Esophagus (tissue), 2 donors: ENCODE measurements at regions not wholly inside any gene's neighbourhood (a gene's known extent, or its start where the extent isn't known, plus 50 kb on each side); places are given as distances from the start of the nearest gene placed in this dataset.

Source experiments
- H3K27ac ChIP-seq, 2 donors: one replicate each; pipeline ENCODE4 v1.5.1; 2013; ENCODE audit warnings: low read depth in 2 of 2, mild to moderate bottlenecking in 2 of 2, inconsistent platforms in 1 of 2, low read length in 1 of 2, moderate library complexity in 1 of 2
- H3K27me3 ChIP-seq, 2 donors: one replicate each; pipeline ENCODE4 v1.6.1; 2013; ENCODE audit warnings: low read length in 2 of 2, control low read depth in 1 of 2, mild to moderate bottlenecking in 1 of 2; ENCODE audit not compliant: insufficient read depth in 2 of 2, control insufficient read depth in 1 of 2
- H3K36me3 ChIP-seq, 2 donors: one replicate each; pipeline ENCODE4 v1.6.1; 2013; ENCODE audit warnings: low read length in 1 of 2; ENCODE audit not compliant: control insufficient read depth in 2 of 2, insufficient read depth in 2 of 2
- H3K4me1 ChIP-seq, 2 donors: one replicate each; pipeline ENCODE4 v1.6.1; 2013; ENCODE audit warnings: low read length in 1 of 2; ENCODE audit not compliant: control insufficient read depth in 2 of 2, insufficient read depth in 2 of 2
- H3K4me3 ChIP-seq, 2 donors: one replicate each; pipeline ENCODE4 v1.5.1; 2013; ENCODE audit warnings: low read length in 2 of 2, mild to moderate bottlenecking in 2 of 2, low read depth in 1 of 2, moderate library complexity in 1 of 2
- H3K9me3 ChIP-seq, 2 donors: one replicate each; pipeline ENCODE4 v1.6.1; 2013; ENCODE audit warnings: mild to moderate bottlenecking in 2 of 2, low read depth in 1 of 2, low read length in 1 of 2, moderate library complexity in 1 of 2; ENCODE audit not compliant: control insufficient read depth in 2 of 2, insufficient read depth in 1 of 2
- WGBS, 2 donors: extraction: QIAGEN DNeasy Blood & Tissue Kit; methylation state at CpG; one replicate each; pipeline ENCODE4 v1.1.7; 2013; 5-methylcytosine and 5-hydroxymethylcytosine counted together
- donor health status: healthy with polysubstance abuse.
- donor health status: Bipolar disorder and iron deficiency.

DNA sequence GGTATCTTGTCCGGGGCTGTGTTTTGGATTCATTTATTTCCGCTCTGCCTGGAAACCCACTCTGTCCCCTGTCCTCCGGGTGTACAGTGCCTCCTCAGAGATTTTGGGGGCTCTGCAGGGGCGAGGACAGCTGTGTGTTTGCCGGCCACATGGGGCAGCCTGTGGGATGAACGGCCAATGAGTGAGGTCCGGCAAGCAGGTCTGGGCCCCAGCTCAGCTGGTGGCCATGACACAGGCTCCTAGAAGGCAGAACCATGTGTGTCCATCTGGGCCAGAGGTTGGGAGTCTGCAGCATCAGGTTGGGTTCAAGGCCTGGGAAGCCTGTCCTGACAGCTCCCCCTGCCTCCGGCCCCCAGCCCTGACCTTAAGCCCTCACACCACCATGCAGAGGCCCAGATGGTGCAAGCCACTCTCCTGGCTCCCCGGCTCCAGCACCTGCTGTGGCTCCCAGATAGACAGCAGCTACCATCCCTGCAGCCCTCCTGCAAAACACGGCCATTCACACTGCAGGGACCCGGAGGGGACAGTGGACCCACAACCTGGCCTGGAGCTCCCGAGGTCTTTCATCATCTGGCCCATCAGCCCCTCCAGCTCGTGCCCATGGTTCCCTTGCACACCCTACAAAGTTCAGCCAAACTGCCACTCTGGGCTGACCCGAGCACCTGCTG, 220.1 kb upstream of the C14orf180 start:
- H3K4me1 ChIP-seq = no peaks in the 10 kb centered on the region
- no peaks in the 10 kb centered on the region for H3K9me3 ChIP-seq
- H3K36me3 ChIP-seq = no peaks in the 10 kb centered on the region
- no peak overlapping the region for H3K4me3 ChIP-seq
- no peak overlapping the region for H3K27ac ChIP-seq
- 77 to 83% methylated on average over 14 of the region's 14 CpGs for WGBS, 2 donors
- no peaks in the 10 kb centered on the region for H3K27me3 ChIP-seq

DNA sequence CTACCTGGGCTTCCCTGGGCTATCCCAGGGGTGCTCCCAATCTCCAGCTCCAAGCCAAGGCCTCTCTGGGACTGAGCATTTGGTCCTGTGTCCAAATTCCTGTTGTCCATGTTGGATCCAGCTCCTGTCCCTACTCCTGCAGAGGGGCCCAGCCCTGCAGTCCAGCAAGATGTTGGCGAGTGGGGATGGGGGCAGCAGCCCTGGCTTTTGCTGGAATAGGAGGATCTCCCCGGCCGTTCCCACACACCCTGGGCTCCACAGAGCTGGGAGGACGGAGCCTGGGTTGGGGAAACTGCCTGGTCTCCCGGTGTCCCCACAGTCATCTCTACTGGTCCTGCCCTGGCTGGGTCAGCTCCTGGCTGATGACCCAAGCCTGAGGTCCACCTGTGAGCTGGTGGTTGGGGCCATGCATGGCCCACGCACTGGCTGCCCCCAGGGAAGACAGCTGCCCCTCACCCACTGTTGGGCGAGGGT, 219.6 kb upstream of the C14orf180 start:
- H3K27ac ChIP-seq = no peak overlapping the region
- no peaks in the 10 kb centered on the region for H3K36me3 ChIP-seq
- no peaks in the 10 kb centered on the region for H3K9me3 ChIP-seq
- WGBS, 2 donors = 79 to 82% methylated on average over 7 of the region's 7 CpGs
- H3K27me3 ChIP-seq = no peaks in the 10 kb centered on the region
- no peak overlapping the region for H3K4me3 ChIP-seq
- no peaks in the 10 kb centered on the region for H3K4me1 ChIP-seq

DNA sequence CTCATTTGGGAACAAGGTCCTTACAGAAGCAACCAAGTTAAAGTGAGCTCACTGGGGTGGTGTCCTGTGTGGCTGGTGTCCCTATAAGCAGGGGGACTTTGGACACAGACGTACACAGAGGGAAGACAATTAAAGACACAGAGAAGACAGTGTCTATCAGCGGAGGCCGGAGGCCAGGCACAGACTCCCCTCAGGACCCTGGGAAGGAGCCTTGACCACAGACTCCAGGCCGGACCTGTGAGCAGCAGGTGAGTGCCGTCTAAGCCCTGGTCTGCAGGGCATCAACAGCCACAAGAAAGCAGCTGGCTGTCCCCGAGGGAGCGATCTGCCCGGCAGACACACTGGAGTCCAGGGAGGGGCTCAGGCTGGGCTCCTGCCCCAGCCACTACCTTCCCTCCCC, 219.1 kb upstream of the C14orf180 start:
- H3K9me3 ChIP-seq = no peaks in the 10 kb centered on the region
- H3K4me3 ChIP-seq = no peak overlapping the region
- 68 to 78% methylated on average over 8 of the region's 8 CpGs for WGBS, 2 donors
- H3K27me3 ChIP-seq = no peaks in the 10 kb centered on the region
- H3K36me3 ChIP-seq = no peaks in the 10 kb centered on the region
- no peak overlapping the region for H3K27ac ChIP-seq
- H3K4me1 ChIP-seq = no peaks in the 10 kb centered on the region

DNA sequence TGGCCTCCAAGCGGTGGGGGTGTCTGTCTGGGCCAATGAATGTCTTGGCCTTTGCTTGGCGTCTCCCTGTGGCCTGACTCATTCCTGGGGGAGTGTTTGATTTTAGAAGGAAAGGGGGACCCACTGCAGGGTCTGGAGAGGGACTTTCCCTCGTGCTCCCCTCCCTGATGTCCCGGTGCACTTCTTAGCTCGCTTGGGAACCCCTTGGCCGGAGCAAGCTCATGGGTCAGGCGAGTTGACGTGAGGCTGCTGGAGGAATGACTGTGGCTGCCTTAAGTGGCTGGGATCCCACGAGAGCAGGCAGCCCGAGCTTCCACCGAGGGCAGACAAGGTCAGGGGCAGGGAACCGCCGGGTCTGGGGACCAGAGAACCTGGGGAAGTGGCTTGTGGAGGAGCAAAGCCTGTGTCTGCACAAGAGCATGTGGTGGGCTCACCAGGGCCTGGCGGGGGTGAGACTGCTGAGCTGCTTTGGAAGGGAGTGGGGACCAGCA, 218.4 kb upstream of the C14orf180 start:
- no peaks in the 10 kb centered on the region for H3K9me3 ChIP-seq
- H3K27me3 ChIP-seq = no peaks in the 10 kb centered on the region
- WGBS, 2 donors = 66 to 74% methylated on average over 14 of the region's 14 CpGs
- no peaks in the 10 kb centered on the region for H3K36me3 ChIP-seq
- no peaks in the 10 kb centered on the region for H3K4me1 ChIP-seq
- H3K4me3 ChIP-seq = no peak overlapping the region
- H3K27ac ChIP-seq = no peak overlapping the region

DNA sequence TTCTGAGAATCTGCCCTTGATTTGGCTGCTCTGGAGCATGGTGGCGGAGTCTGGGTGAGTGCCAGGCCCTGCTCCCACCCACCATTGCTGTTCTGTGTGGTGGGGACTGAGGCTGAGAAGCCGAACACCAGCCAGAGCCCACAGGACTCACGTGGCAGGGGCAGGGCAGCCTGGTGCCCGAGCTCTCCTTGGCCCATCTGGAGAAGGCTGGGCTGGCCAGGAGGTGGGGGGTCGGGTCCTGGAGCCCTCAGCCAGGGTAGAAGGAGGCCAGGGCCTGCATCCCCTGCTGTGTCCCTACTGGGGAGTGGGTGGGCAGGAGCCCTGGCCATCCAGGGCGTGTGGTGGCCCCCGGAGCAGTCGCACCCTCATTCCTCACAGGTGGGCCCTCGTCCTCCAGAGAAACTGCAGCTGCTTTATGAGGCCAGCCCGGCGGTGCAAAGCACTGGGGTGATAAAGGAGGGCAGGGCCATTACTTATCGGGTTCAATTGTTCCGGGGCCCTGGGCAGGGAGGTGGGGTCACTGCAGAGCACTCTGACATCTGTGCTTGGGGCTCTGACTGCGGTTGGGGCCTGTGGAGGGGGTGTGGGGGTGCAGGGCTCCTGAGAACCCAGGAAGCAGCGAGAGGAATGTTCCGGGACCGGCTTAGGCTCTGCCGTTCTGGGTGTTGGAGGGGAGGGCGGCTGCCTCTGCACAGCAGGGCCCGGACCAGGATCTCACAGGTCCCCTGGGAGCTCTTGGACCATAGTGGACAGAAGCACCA, 217.5 kb upstream of the C14orf180 start:
- H3K27me3 ChIP-seq = no peaks in the 10 kb centered on the region
- H3K36me3 ChIP-seq = no peaks in the 10 kb centered on the region
- no peak overlapping the region for H3K4me3 ChIP-seq
- 52 to 58% methylated on average over 20 of the region's 20 CpGs for WGBS, 2 donors
- peaks cover 0 to 2% of the 10 kb centered on the region in 2 donors for H3K9me3 ChIP-seq
- no peak overlapping the region for H3K27ac ChIP-seq
- no peaks in the 10 kb centered on the region for H3K4me1 ChIP-seq

DNA sequence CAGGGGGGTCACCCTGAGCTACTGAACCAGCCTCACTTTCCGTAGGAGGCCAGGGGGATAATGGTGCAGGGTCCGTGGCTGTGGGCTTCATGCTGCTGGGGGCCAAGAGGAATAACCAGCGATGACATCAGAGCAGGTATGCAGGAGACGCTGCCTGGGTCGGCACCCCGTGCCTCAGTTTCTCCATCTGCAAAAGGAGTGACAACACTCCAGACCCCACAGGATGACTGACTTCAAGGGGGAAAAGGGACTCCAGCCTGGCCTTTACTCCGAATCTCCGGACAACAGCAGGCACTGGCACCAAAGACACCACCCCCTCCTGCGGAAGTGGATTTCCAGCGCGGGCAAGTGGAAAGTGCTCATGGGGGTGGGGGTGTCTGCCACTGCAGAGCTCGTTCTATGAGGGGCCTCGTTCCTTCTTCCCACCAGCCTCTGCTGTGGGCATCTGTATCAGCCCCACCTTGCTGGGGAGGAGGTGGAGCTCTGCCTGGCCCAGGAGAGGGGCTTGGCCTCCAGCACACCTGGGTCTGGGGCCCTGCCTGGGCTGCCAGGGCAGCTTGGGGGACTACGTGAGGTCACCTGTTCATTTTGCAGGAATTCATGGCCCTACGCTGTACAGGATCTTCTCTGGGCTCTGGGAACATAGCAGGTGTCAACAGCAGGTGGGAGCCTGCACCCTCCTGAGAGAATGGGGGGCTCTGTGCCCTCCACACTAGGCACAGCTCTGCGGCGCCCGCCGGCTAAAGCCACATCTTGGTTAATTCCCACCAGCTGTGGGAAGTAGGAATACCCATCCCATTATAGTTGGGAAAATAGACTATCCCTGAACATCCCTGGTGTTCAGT, 216.6 kb upstream of the C14orf180 start:
- Histone ChIP-seq H3K4me3 (no peak overlapping the region), H3K27me3 (peaks cover 0 to 2% of the 10 kb centered on the region in 2 donors), H3K27ac (no peak overlapping the region), H3K36me3 (no peaks in the 10 kb centered on the region), H3K4me1 (no peaks in the 10 kb centered on the region), H3K9me3 (peaks cover 0 to 4% of the 10 kb centered on the region in 2 donors)
- WGBS, 2 donors = 86 to 87% methylated on average over 19 of the region's 19 CpGs

DNA sequence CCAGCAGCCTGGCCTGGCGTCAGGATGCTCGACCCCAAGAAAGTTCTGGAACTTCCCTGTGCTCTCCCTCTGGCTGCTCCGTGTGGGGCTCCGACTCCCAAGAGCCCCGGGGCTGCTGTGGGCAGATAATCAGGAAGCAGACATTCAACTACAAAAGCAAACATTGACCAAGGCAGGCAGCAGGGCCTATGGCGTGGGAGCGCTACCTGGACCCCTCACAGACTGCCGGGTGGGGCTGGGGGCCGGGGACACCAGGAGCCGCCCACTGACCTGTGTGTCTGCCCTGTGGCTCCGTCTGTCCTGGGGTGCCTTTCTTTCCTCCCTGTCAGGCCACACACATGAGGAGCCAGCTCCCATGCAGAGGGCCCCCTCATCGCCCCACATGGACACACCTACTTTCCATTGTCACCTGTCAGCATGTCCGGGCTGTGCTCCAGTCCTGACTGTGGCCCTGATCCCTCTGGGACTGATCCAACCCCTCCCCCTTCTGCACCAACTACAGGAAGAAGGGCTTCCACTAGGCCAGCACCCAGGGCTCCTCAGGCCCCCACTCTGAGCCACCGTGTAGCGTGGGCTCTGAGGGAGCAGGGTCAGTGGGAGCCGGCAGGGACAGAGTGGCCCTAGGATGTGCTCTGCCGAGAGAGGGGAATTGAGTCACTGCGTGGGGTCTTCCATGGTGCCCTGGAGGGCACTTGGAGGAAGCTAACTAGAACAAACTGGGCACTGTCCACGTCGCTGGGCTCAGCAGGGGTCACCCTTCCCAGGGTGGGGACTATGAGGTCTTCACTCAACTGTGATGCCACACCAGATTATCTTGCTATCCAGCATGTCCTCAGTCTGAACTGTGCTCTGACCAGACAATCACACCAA, 215.4 kb upstream of the C14orf180 start:
- H3K4me1 ChIP-seq = no peaks in the 10 kb centered on the region
- H3K27ac ChIP-seq = no peak overlapping the region
- no peak overlapping the region for H3K4me3 ChIP-seq
- 60 to 65% methylated on average over 20 of the region's 20 CpGs for WGBS, 2 donors
- H3K9me3 ChIP-seq = peaks cover 0 to 4% of the 10 kb centered on the region in 2 donors
- no peaks in the 10 kb centered on the region for H3K36me3 ChIP-seq
- H3K27me3 ChIP-seq = peaks cover 0 to 2% of the 10 kb centered on the region in 2 donors

DNA sequence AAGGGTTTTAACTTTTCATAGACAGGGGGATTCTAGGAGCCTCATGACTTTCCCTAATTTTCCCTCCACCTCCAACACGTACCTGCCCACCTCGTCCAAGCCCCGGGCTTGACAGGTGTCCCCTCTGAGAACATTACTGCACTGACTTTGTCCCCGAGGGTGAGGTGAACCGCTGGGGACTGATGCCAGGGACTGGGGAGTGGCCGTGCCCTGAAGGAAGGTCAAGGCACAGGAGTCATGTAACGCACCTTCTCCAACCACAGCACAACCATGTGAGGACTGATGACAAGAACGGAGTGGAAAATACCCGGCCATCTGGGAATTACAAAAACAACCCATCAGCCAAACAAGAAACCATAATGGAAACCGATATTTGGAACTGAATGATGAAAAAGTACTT, 214.7 kb upstream of the C14orf180 start:
- peaks cover 0 to 2% of the 10 kb centered on the region in 2 donors for H3K27me3 ChIP-seq
- 84 to 88% methylated on average over 10 of the region's 10 CpGs for WGBS, 2 donors
- no peaks in the 10 kb centered on the region for H3K4me1 ChIP-seq

More for the DNA sequence above, 214.7 kb upstream of the C14orf180 start:
- Histone ChIP-seq H3K27ac (no peak overlapping the region), H3K36me3 (no peaks in the 10 kb centered on the region), H3K9me3 (peaks cover 0 to 4% of the 10 kb centered on the region in 2 donors), H3K4me3 (no peak overlapping the region)
